GM10248 (cell line): ENCODE measurements at regions not wholly inside any gene's neighbourhood (a gene's known extent, or its start where the extent isn't known, plus 50 kb on each side); places are given as distances from the start of the nearest gene placed in this dataset.

Experiments
- CTCF ChIA-PET: fragments of 300-600 bp; sonication (Branson Sonifier 250); formaldehyde crosslinking; extraction: SDS; loops from one replicate; lab custom pipeline; 2021; ENCODE audit warnings: antibody characterized with exemption; lab: Yijun Ruan, JAX
- POLR2A ChIA-PET: fragments of 350-650 bp; sonication (Branson Sonifier 250); formaldehyde crosslinking; extraction: SDS; loops from one replicate; lab custom pipeline; 2020; ENCODE audit warnings: antibody characterized with exemption; lab: Yijun Ruan, JAX
- DNase-seq: peaks from one replicate; pipeline ENCODE4 v3.0.0; 2012; ENCODE audit errors: extremely low spot score
- CTCF ChIP-seq: IDR thresholded peaks from 2 replicates; pipeline ENCODE4 v1.5.1; 2012; ENCODE audit warnings: mild to moderate bottlenecking, low read depth; ENCODE audit errors: extremely low read depth, missing control alignments, control extremely low read depth

GRCh38 chrX:43003204-43003565 is 225.2 kb upstream of the PPP1R2C start:
- ChIA-PET POLR2A (interaction anchor here (0.7 kb wide), 1 partner anchor 1114 kb away, joined by 5 read pairs; no protein-coding TSS in a partner anchor), CTCF (interaction anchor here (1.7 kb wide), 1 partner anchor 12 kb away, joined by 4 read pairs; no protein-coding TSS in a partner anchor)
- no peak for TF ChIP-seq CTCF
- DNase-seq: no peak

GRCh38 chrX:43003939-43004338 is 226.0 kb upstream of the PPP1R2C start:
- ChIA-PET CTCF (interaction anchor here (1.7 kb wide), 1 partner anchor 11 kb away, joined by 4 read pairs; no protein-coding TSS in a partner anchor), POLR2A (interaction anchor here (0.7 kb wide), 1 partner anchor 1115 kb away, joined by 5 read pairs; no protein-coding TSS in a partner anchor)
- TF ChIP-seq CTCF: no peak
- DNase-seq: no peak

GRCh38 chrX:43005561-43005960 is 227.6 kb upstream of the PPP1R2C start:
- CTCF ChIA-PET: no interaction called here
- TF ChIP-seq CTCF: no peak

GRCh38 chrX:43008356-43008755 is 230.4 kb upstream of the PPP1R2C start:
- ChIA-PET POLR2A (no interaction called here), CTCF (no interaction called here)
- no peak for TF ChIP-seq CTCF
- no peak for DNase-seq

More at GRCh38 chrX:43005561-43005960, 227.6 kb upstream of the PPP1R2C start:
- POLR2A ChIA-PET: no interaction called here
- no peak for DNase-seq

- CTCF ChIA-PET: no interaction called here
- POLR2A ChIA-PET: no interaction called here
- DNase-seq: no peak
- TF ChIP-seq CTCF: no peak
These were observed 238.1 kb upstream of the PPP1R2C start for GRCh38 chrX:43016021-43016420.

GRCh38 chrX:43018031-43018430 is 240.1 kb upstream of the PPP1R2C start:
- no peak for TF ChIP-seq CTCF
- ChIA-PET POLR2A (no interaction called here), CTCF (no interaction called here)
- DNase-seq: no peak
